ENCODE measurements at regions not wholly inside any gene's neighbourhood (a gene's known extent, or its start where the extent isn't known, plus 50 kb on each side); places are given as distances from the start of the nearest gene placed in this dataset.

DNA sequence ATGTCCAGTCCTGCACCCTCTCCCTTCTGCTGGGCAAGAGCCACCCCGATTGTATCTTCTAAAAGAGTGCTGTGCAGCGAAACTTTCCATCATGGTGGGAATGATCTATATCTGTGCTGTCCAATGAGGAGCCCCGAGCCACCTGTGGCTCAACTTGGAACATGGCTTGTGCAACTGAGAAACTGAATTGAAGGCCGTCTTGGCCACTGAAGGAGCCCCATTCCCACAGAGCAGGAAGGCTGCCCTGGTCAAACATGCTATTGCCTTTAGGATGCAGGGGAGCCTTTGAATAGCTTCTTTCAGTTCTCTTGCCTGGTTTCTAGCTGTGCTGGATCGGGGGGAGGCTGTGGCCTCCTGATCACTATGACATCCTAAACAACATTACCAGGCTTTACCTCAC, 427.6 kb downstream of the SETD4 start:
- TF ChIP-seq, protein P1, sequence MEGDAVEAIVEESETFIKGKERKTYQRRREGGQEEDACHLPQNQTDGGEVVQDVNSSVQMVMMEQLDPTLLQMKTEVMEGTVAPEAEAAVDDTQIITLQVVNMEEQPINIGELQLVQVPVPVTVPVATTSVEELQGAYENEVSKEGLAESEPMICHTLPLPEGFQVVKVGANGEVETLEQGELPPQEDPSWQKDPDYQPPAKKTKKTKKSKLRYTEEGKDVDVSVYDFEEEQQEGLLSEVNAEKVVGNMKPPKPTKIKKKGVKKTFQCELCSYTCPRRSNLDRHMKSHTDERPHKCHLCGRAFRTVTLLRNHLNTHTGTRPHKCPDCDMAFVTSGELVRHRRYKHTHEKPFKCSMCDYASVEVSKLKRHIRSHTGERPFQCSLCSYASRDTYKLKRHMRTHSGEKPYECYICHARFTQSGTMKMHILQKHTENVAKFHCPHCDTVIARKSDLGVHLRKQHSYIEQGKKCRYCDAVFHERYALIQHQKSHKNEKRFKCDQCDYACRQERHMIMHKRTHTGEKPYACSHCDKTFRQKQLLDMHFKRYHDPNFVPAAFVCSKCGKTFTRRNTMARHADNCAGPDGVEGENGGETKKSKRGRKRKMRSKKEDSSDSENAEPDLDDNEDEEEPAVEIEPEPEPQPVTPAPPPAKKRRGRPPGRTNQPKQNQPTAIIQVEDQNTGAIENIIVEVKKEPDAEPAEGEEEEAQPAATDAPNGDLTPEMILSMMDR (tag by site-specific recombination; IDR thresholded peaks at IDR 0.05) = no peak
- no peak for TF ChIP-seq KLF7 (tag by site-specific recombination; IDR thresholded peaks at IDR 0.05; ENCODE audit: borderline replicate concordance)
- TF ChIP-seq ZNF426 (tag by site-specific recombination; IDR thresholded peaks at IDR 0.05) = no peak
- no peak for TF ChIP-seq MZF1 (tag by site-specific recombination; IDR thresholded peaks at IDR 0.05; ENCODE audit: borderline replicate concordance)
- TF ChIP-seq ZNF629 (tag by site-specific recombination; IDR thresholded peaks at IDR 0.05) = no peak
- no peak for TF ChIP-seq ZNF311 (tag by site-specific recombination; IDR thresholded peaks at IDR 0.05; ENCODE audit: borderline replicate concordance)

Data from HEK293 (cell line).